ENCODE measurements at regions not wholly inside any gene's neighbourhood (a gene's known extent, or its start where the extent isn't known, plus 50 kb on each side); places are given as distances from the start of the nearest gene placed in this dataset.

DNA sequence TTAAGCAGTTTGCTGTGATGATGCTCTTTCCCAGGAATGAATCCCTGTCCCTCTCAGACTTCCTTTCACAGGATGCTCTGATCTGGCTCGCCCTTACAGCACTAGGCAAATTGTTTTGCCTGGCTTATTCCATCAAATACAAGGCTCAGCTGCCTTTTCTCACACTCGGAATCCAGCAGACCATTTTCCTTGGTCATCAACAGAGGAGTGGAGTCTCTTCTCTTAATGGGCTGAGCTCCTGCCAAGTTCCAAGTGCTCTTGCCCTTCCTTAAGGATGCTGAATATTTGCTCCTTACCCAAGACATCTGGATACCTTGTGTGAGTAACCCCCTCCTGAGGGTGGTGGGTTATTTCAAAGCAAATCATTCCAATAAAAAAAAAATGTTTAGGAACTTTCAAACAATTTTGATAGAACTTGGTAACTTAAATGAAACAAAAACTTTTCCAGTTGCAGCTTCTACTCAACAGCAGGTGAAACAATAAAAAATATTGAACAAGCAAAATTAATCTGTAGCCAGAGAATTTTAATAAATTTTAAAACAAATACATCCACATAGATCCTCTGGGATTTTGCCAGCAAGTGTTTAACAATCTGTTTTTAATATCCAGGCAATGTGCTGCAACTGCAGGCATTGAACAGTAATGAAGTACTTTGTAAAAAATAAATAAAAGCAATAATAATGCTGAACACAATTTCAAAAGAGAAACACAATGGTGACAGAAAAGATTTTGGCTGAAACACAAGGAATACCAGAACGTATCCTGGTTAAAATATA is 264.0 kb upstream of the FAR2 start:
- POLR2A ChIA-PET, result no interaction called here
- CTCF ChIA-PET, result interaction anchor here (0.7 kb wide), 1 partner anchor 459 kb away, joined by 3 read pairs; no protein-coding TSS in a partner anchor

GRCh38 chr12:28885928-28886327 is 263.1 kb upstream of the FAR2 start:
- Histone ChIP-seq H3K9me3 (ENCODE audit: control insufficient read depth, insufficient read depth, low read depth, low read length) (no peaks in the 10 kb centered on the region), H3K4me3 (ENCODE audit: low read depth, low read length) (no peak overlapping the region), H3K27ac (ENCODE audit: extremely low read depth, low read depth, low read length) (no peak overlapping the region), H3K4me1 (ENCODE audit: control insufficient read depth, insufficient read depth, low read length) (no peaks in the 10 kb centered on the region), H3K36me3 (ENCODE audit: control insufficient read depth in 2 of 2, insufficient read depth in 1 of 2, low read length in 2 of 2) (no peaks in the 10 kb centered on the region)
- no peak for TF ChIP-seq ZNF24 (tag by site-specific recombination; IDR thresholded peaks at IDR 0.05)
- no peak for TF ChIP-seq ZNF501 (tag by site-specific recombination; IDR thresholded peaks at IDR 0.05)
- TF ChIP-seq ZNF16 (tag by site-specific recombination; IDR thresholded peaks at IDR 0.05; ENCODE audit: low read depth), result no peak
- ChIA-PET CTCF (no interaction called here), POLR2A (no interaction called here)

More for the DNA sequence above, 264.0 kb upstream of the FAR2 start:
- Histone ChIP-seq H3K27ac (ENCODE audit: extremely low read depth, low read depth, low read length) (no peak overlapping the region), H3K9me3 (ENCODE audit: control insufficient read depth, insufficient read depth, low read depth, low read length) (no peaks in the 10 kb centered on the region), H3K36me3 (ENCODE audit: control insufficient read depth in 2 of 2, insufficient read depth in 1 of 2, low read length in 2 of 2) (no peaks in the 10 kb centered on the region), H3K4me3 (ENCODE audit: low read depth, low read length) (no peak overlapping the region), H3K4me1 (ENCODE audit: control insufficient read depth, insufficient read depth, low read length) (no peaks in the 10 kb centered on the region)
- TF ChIP-seq ZNF366 (tag by site-specific recombination; conservative IDR thresholded peaks at IDR 0.05), result no peak
- no peak for TF ChIP-seq ZIC2 (tag by site-specific recombination; IDR thresholded peaks at IDR 0.05)
- TF ChIP-seq, protein P1, sequence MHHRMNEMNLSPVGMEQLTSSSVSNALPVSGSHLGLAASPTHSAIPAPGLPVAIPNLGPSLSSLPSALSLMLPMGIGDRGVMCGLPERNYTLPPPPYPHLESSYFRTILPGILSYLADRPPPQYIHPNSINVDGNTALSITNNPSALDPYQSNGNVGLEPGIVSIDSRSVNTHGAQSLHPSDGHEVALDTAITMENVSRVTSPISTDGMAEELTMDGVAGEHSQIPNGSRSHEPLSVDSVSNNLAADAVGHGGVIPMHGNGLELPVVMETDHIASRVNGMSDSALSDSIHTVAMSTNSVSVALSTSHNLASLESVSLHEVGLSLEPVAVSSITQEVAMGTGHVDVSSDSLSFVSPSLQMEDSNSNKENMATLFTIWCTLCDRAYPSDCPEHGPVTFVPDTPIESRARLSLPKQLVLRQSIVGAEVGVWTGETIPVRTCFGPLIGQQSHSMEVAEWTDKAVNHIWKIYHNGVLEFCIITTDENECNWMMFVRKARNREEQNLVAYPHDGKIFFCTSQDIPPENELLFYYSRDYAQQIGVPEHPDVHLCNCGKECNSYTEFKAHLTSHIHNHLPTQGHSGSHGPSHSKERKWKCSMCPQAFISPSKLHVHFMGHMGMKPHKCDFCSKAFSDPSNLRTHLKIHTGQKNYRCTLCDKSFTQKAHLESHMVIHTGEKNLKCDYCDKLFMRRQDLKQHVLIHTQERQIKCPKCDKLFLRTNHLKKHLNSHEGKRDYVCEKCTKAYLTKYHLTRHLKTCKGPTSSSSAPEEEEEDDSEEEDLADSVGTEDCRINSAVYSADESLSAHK (tag by site-specific recombination; IDR thresholded peaks at IDR 0.05), result no peak
- TF ChIP-seq, protein P2, sequence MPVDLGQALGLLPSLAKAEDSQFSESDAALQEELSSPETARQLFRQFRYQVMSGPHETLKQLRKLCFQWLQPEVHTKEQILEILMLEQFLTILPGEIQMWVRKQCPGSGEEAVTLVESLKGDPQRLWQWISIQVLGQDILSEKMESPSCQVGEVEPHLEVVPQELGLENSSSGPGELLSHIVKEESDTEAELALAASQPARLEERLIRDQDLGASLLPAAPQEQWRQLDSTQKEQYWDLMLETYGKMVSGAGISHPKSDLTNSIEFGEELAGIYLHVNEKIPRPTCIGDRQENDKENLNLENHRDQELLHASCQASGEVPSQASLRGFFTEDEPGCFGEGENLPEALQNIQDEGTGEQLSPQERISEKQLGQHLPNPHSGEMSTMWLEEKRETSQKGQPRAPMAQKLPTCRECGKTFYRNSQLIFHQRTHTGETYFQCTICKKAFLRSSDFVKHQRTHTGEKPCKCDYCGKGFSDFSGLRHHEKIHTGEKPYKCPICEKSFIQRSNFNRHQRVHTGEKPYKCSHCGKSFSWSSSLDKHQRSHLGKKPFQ (tag by site-specific recombination; IDR thresholded peaks at IDR 0.05), result no peak
- TF ChIP-seq ZNF23 (tag by site-specific recombination; IDR thresholded peaks at IDR 0.05; ENCODE audit: borderline replicate concordance), result no peak
- no peak for TF ChIP-seq SCRT2 (tag by site-specific recombination; IDR thresholded peaks at IDR 0.05)
- TF ChIP-seq ELK4 (IDR thresholded peaks at IDR 0.05; ENCODE audit: borderline replicate concordance, low read depth, low read length), result no peak
- TF ChIP-seq HOXA7 (CRISPR knock-in tag; IDR thresholded peaks at IDR 0.05; ENCODE audit: borderline replicate concordance), result no peak
- TF ChIP-seq GLIS2 (tag by site-specific recombination; IDR thresholded peaks at IDR 0.05), result no peak
- TF ChIP-seq ZFP37 (tag by site-specific recombination; IDR thresholded peaks at IDR 0.05), result no peak
- TF ChIP-seq ZNF837 (tag by site-specific recombination; IDR thresholded peaks at IDR 0.05), result no peak
- no peak for TF ChIP-seq ZBTB21 (tag by site-specific recombination; IDR thresholded peaks at IDR 0.05)
- TF ChIP-seq, protein P3, sequence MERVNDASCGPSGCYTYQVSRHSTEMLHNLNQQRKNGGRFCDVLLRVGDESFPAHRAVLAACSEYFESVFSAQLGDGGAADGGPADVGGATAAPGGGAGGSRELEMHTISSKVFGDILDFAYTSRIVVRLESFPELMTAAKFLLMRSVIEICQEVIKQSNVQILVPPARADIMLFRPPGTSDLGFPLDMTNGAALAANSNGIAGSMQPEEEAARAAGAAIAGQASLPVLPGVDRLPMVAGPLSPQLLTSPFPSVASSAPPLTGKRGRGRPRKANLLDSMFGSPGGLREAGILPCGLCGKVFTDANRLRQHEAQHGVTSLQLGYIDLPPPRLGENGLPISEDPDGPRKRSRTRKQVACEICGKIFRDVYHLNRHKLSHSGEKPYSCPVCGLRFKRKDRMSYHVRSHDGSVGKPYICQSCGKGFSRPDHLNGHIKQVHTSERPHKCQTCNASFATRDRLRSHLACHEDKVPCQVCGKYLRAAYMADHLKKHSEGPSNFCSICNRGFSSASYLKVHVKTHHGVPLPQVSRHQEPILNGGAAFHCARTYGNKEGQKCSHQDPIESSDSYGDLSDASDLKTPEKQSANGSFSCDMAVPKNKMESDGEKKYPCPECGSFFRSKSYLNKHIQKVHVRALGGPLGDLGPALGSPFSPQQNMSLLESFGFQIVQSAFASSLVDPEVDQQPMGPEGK (tag by site-specific recombination; IDR thresholded peaks at IDR 0.05), result no peak
- TF ChIP-seq FEZF1 (tag by site-specific recombination; IDR thresholded peaks at IDR 0.05), result no peak
- no peak for TF ChIP-seq ZSCAN23 (tag by site-specific recombination; IDR thresholded peaks at IDR 0.05)
- TF ChIP-seq YY1 (tag by site-specific recombination; IDR thresholded peaks at IDR 0.05), result no peak
- TF ChIP-seq ZNF48 (tag by site-specific recombination; IDR thresholded peaks at IDR 0.05), result no peak
- TF ChIP-seq ZBTB7A (tag by site-specific recombination; IDR thresholded peaks at IDR 0.05; ENCODE audit: low read depth), result no peak
- no peak for TF ChIP-seq TRIM28 (IDR thresholded peaks at IDR 0.05; ENCODE audit: borderline replicate concordance, low read length)
- no peak for TF ChIP-seq ZNF140 (tag by site-specific recombination; IDR thresholded peaks at IDR 0.05)

All from HEK293 (cell line).